ENCODE measurements at regions not wholly inside any gene's neighbourhood (a gene's known extent, or its start where the extent isn't known, plus 50 kb on each side); places are given as distances from the start of the nearest gene placed in this dataset.

GRCh38 chr1:10953505-10954193 lies 58.8 kb upstream of the TARDBP start:
- Mint-ChIP-seq H3K9me3 (no peaks in the 10 kb centered on the region), H3K27ac (ENCODE audit: unreplicated experiment) (no peak overlapping the region), H3K4me1 (no peaks in the 10 kb centered on the region), H3K4me3 (no peak overlapping the region), H3K27me3 (ENCODE audit: low read depth) (peaks cover 3% of the 10 kb centered on the region), H3K36me3 (ENCODE audit: low read depth) (no peaks in the 10 kb centered on the region)
- no peak for TF ChIP-seq CTCF (conservative IDR thresholded peaks at IDR 0.05)
- no peak for DNase-seq (ENCODE audit: low read depth, low spot score)

GRCh38 chr1:10957133-10957532 lies 55.3 kb upstream of the TARDBP start:
- H3K27me3 Mint-ChIP-seq (ENCODE audit: low read depth) = peaks cover 3% of the 10 kb centered on the region
- H3K9me3 Mint-ChIP-seq = no peaks in the 10 kb centered on the region
- DNase-seq (ENCODE audit: low read depth, low spot score) = no peak
- TF ChIP-seq CTCF (conservative IDR thresholded peaks at IDR 0.05) = no peak
- H3K4me1 Mint-ChIP-seq = peaks cover 11% of the 10 kb centered on the region
- no peak overlapping the region for H3K27ac Mint-ChIP-seq (ENCODE audit: unreplicated experiment)
- no peaks in the 10 kb centered on the region for H3K36me3 Mint-ChIP-seq (ENCODE audit: low read depth)
- H3K4me3 Mint-ChIP-seq = no peak overlapping the region

GRCh38 chr1:10958614-10959013 lies 53.8 kb upstream of the TARDBP start:
- Mint-ChIP-seq H3K27ac (ENCODE audit: unreplicated experiment) (no peak overlapping the region), H3K4me1 (peaks cover 11% of the 10 kb centered on the region), H3K27me3 (ENCODE audit: low read depth) (peaks cover 3% of the 10 kb centered on the region), H3K4me3 (no peak overlapping the region), H3K9me3 (no peaks in the 10 kb centered on the region), H3K36me3 (ENCODE audit: low read depth) (no peaks in the 10 kb centered on the region)
- TF ChIP-seq CTCF (conservative IDR thresholded peaks at IDR 0.05) = no peak
- no peak for DNase-seq (ENCODE audit: low read depth, low spot score)

DNA sequence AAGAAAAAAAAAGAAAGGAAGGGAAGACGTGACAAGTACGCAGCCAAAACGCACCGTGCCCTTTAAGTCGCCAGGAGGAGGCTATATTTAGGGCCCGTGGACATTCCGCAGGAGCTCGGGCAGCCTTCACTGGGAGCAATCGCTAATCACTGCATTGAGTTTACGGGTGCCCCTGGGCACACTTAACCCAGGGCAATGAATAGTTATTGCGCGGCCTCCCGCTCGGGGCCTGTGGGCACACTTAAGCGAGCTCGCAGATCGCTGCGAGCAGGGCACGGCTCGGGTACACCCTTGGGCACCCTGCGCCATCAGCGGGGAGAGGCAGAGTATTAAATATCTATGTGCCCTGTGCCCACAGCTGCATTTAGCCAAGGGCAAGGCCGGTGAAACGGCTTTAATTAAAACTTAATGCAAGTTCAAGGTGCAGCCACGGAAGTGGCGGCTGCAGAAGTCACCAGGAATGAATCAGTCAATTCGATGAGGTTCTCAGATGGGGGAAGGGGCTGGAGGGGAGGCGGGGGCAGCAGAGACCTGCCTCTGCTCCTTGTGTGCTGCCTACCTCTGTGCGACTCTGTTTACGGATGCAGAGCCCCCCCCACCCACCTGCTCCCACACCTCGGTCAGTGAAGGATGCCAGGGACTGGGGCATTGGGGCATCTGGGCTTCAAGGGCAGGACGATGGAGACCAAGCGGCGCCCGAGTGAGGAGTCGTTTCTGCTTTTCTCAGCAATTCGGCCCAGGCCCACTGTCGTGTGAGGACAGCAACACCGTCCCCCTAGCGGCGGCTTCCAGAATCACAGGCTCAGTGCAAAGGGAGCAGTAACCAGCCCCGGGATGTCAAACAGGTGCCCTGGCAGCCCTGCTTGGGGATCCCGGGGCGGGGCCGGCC lies 51.8 kb upstream of the TARDBP start:
- Mint-ChIP-seq H3K4me1 (peaks cover 11% of the 10 kb centered on the region), H3K27me3 (ENCODE audit: low read depth) (peaks cover 3% of the 10 kb centered on the region), H3K4me3 (no peak overlapping the region)

More for the DNA sequence above, 51.8 kb upstream of the TARDBP start:
- no peaks in the 10 kb centered on the region for H3K9me3 Mint-ChIP-seq
- DNase-seq (ENCODE audit: low read depth, low spot score) = peak; percentile 95
- peak overlapping the region; percentile 35 for H3K27ac Mint-ChIP-seq (ENCODE audit: unreplicated experiment)
- H3K36me3 Mint-ChIP-seq (ENCODE audit: low read depth) = no peaks in the 10 kb centered on the region
- TF ChIP-seq CTCF (conservative IDR thresholded peaks at IDR 0.05) = peak; percentile 87

Data from neural crest cell (in vitro differentiated cells).